ENCODE measurements at regions not wholly inside any gene's neighbourhood (a gene's known extent, or its start where the extent isn't known, plus 50 kb on each side); places are given as distances from the start of the nearest gene placed in this dataset.

DNA sequence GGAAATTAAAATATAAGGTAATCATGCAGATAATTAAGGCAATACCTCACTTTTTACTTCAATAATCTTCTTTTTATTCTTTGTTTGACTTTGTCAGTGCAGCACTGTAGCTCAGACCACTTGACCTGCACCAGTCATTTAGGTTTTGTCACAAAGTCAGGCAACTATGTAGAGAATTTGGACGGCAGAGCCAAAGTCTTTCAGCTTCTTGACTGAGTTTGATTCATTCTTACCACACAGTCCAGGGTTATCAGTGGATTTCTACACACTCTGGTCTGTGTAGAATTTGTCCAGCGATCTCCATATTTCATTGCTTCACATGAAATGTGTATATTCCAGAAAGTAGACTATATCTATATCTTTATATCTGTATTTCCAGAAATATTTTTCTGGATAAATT lies 107.3 kb downstream of the TFAP2B start:
- H3K36me3 ChIP-seq (ENCODE audit: control insufficient read depth, insufficient read depth, low read length): no peaks in the 10 kb centered on the region
- no peak overlapping the region for H3K9ac ChIP-seq (ENCODE audit: low read length)
- H3K27ac ChIP-seq (ENCODE audit: low read depth, low read length): no peak overlapping the region
- H3K4me3 ChIP-seq (ENCODE audit: low read depth, low read length): no peak overlapping the region
- 0 out of 2 replicates have a peak, but pooled peaks cover 3% of the 10 kb centered on the region for H3K4me1 ChIP-seq (ENCODE audit: control insufficient read depth, insufficient read depth, low read length)
- no peaks in the 10 kb centered on the region for H3K27me3 ChIP-seq (ENCODE audit: control insufficient read depth, insufficient read depth, low read length)
- peaks cover 5% of the 10 kb centered on the region; the same call in 1 of the 2 replicates for H3K9me3 ChIP-seq (ENCODE audit: control insufficient read depth, insufficient read depth, low read depth, low read length)

DNA sequence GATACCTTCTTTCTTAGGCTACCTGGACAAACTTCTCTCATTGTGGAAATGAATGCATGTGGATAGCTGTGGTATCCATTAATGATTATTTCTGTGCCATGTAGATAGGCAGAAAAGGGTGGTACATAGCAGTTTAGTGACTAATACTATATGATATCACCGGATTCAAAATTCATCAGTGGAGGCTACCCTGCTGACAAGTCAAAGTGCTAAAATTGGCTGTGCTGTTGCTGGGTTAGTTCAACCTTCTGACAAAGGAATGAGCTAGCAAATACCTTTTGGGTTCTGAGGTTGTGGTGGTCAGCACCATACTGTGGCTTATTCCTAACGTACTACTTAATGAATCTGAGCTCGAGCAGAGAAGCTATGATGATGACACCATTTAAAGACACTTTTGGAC lies 109.1 kb downstream of the TFAP2B start:
- Histone ChIP-seq H3K9ac (ENCODE audit: low read length) (no peak overlapping the region), H3K27ac (ENCODE audit: low read depth, low read length) (no peak overlapping the region), H3K27me3 (ENCODE audit: control insufficient read depth, insufficient read depth, low read length) (no peaks in the 10 kb centered on the region), H3K36me3 (ENCODE audit: control insufficient read depth, insufficient read depth, low read length) (no peaks in the 10 kb centered on the region), H3K9me3 (ENCODE audit: control insufficient read depth, insufficient read depth, low read depth, low read length) (no peaks in the 10 kb centered on the region), H3K4me3 (ENCODE audit: low read depth, low read length) (no peak overlapping the region), H3K4me1 (ENCODE audit: control insufficient read depth, insufficient read depth, low read length) (0 out of 2 replicates have a peak, but pooled peaks cover 3% of the 10 kb centered on the region)

DNA sequence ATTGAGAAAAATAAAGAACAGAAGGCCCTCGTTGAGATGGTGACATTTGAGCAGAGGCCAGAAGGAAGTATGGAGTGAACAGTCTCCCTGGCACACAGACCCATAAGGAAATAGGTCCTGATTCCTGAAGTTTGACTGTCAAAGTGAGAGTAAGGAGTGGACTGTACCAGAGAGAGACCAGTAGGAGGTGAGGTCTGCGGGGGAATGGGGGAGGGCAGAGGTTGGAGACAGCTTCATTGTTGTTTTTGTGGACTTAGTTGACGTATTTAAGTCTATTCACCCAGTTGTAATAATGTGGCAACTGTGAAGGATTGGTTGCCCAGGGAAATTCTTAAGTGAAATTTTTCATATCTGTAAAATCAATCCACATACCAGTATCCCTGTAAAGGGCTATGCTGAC lies 110.7 kb downstream of the TFAP2B start:
- H3K36me3 ChIP-seq (ENCODE audit: control insufficient read depth, insufficient read depth, low read length): no peaks in the 10 kb centered on the region
- no peaks in the 10 kb centered on the region for H3K27me3 ChIP-seq (ENCODE audit: control insufficient read depth, insufficient read depth, low read length)
- no peak overlapping the region for H3K4me3 ChIP-seq (ENCODE audit: low read depth, low read length)
- H3K9ac ChIP-seq (ENCODE audit: low read length): no peak overlapping the region
- 0 out of 2 replicates have a peak, but pooled peaks cover 3% of the 10 kb centered on the region for H3K4me1 ChIP-seq (ENCODE audit: control insufficient read depth, insufficient read depth, low read length)
- no peak overlapping the region for H3K27ac ChIP-seq (ENCODE audit: low read depth, low read length)
- no peaks in the 10 kb centered on the region for H3K9me3 ChIP-seq (ENCODE audit: control insufficient read depth, insufficient read depth, low read depth, low read length)

DNA sequence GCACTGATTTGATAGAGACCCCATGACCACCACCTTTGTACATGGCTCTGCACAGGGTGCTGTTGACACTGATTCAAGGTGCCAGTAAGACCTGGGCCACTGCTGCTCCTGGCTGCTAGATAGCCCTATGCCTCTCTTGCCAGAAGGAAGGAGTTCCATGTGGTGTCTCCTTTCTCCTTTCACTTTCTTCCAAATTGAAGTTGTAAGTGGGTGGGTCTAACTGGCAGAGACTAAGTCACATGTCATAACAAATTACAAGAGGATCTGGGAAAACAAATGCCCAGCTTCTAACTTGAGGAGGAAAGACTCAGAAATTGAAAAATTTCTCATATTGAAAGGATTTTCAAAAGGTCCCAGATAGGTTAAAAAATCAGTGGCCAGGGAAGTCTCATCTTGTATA lies 116.8 kb downstream of the TFAP2B start:
- Histone ChIP-seq H3K27me3 (ENCODE audit: control insufficient read depth, insufficient read depth, low read length) (no peaks in the 10 kb centered on the region), H3K4me1 (ENCODE audit: control insufficient read depth, insufficient read depth, low read length) (no peaks in the 10 kb centered on the region), H3K4me3 (ENCODE audit: low read depth, low read length) (no peak overlapping the region), H3K9me3 (ENCODE audit: control insufficient read depth, insufficient read depth, low read depth, low read length) (no peaks in the 10 kb centered on the region), H3K9ac (ENCODE audit: low read length) (no peak overlapping the region), H3K36me3 (ENCODE audit: control insufficient read depth, insufficient read depth, low read length) (no peaks in the 10 kb centered on the region), H3K27ac (ENCODE audit: low read depth, low read length) (no peak overlapping the region)

DNA sequence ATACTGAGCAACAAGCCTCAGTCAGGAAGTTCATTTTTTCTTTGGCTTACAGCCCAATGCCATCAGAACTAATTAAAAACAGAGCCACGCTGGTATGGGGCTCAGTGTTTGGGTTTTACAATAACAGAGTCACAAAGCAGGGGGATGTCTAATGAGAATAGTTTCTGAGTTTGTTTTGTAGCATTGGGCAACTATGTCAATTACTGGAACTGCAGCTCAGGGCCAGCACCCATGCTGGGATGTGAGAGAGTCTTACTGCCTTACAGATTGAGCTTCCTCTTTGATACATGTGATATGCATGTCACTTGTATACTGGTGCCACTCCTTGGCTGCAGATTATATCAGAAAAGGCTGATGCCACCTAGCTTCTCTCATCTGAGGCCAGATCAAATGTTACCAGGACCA lies 117.6 kb downstream of the TFAP2B start:
- H3K27ac ChIP-seq (ENCODE audit: low read depth, low read length): no peak overlapping the region
- no peaks in the 10 kb centered on the region for H3K9me3 ChIP-seq (ENCODE audit: control insufficient read depth, insufficient read depth, low read depth, low read length)
- H3K4me3 ChIP-seq (ENCODE audit: low read depth, low read length): no peak overlapping the region
- H3K9ac ChIP-seq (ENCODE audit: low read length): no peak overlapping the region
- H3K4me1 ChIP-seq (ENCODE audit: control insufficient read depth, insufficient read depth, low read length): no peaks in the 10 kb centered on the region
- H3K36me3 ChIP-seq (ENCODE audit: control insufficient read depth, insufficient read depth, low read length): no peaks in the 10 kb centered on the region
- no peaks in the 10 kb centered on the region for H3K27me3 ChIP-seq (ENCODE audit: control insufficient read depth, insufficient read depth, low read length)

DNA sequence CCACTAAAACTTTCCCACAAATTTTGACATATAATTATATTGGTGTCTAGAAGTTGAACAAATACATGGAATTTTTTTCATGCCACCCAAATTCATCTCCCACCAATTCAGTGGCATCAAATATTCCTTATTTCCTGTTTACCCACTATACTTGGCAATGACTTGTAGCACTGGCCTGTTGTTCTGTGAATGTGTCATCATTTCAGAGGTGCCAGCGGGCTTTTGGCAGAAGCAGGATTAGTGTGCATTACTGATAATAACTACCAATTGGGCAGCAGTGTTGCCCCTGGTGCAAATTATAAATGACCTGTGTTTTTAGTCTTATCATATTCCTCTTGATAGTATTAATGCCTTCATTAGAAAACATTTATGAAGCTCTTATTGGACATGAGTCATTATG lies 121.3 kb downstream of the TFAP2B start:
- Histone ChIP-seq H3K4me3 (ENCODE audit: low read depth, low read length) (no peak overlapping the region), H3K36me3 (ENCODE audit: control insufficient read depth, insufficient read depth, low read length) (no peaks in the 10 kb centered on the region), H3K27ac (ENCODE audit: low read depth, low read length) (no peak overlapping the region), H3K4me1 (ENCODE audit: control insufficient read depth, insufficient read depth, low read length) (no peaks in the 10 kb centered on the region), H3K27me3 (ENCODE audit: control insufficient read depth, insufficient read depth, low read length) (no peaks in the 10 kb centered on the region), H3K9ac (ENCODE audit: low read length) (no peak overlapping the region), H3K9me3 (ENCODE audit: control insufficient read depth, insufficient read depth, low read depth, low read length) (no peaks in the 10 kb centered on the region)

DNA sequence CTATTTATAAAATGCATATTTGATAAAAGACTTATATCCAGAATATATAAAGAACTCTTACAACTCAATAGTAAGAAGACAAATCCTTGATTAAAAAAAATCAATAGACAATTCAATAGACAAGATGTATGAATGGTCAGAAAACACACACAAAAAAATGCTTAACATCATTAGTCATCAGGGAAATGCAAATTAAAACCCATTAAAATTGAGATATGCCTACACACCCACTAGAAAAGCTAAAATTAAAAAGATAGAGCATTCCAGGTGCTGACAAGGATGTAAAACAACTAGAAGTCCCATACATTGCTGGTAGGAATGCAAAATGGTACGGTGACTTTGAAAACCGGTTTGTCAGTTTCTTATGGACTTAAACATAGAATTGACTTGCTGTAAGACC lies 127.1 kb downstream of the TFAP2B start:
- Histone ChIP-seq H3K36me3 (ENCODE audit: control insufficient read depth, insufficient read depth, low read length) (no peaks in the 10 kb centered on the region), H3K4me1 (ENCODE audit: control insufficient read depth, insufficient read depth, low read length) (no peaks in the 10 kb centered on the region), H3K4me3 (ENCODE audit: low read depth, low read length) (no peak overlapping the region), H3K9ac (ENCODE audit: low read length) (no peak overlapping the region), H3K27me3 (ENCODE audit: control insufficient read depth, insufficient read depth, low read length) (no peaks in the 10 kb centered on the region), H3K9me3 (ENCODE audit: control insufficient read depth, insufficient read depth, low read depth, low read length) (no peaks in the 10 kb centered on the region), H3K27ac (ENCODE audit: low read depth, low read length) (no peak overlapping the region)

DNA sequence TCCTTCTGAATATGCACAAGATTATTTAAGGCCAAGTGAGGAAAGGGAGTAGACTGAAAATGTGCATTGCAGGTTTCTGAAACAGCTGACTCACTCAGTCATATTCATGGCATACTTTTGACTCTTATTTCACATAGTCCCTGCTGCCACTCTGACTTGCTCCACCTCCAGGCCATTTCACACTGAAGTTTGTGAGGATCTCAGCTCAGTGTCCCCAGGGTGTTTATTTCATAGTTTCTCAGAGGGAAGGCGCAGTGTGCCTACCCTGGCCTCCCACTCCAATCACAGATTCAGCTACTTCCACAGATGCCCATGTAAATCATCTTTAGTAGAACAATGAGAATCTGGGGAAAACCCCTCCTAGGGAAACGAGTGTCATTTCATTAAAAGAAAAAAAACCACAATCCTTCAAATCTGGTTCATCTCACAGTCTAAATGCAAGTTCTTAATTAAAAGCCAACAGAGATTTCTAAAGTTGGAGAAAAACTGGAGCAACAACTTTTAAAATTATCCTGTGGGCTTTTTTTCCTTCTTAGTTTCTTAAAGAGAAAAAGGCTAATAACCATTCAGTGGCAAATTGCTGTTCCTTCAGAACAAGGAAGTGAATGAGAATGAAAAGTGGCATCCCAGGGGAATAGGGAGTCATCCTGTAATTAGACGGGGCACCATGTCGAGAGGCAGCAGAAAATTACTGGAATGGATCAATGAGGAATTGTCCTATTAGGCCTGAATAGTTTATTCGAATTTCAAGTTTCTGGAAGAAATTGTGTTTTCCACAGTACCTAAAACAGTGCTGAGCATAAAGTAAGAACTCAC lies 133.6 kb downstream of the TFAP2B start:
- Histone ChIP-seq H3K27ac (ENCODE audit: low read depth, low read length) (no peak overlapping the region), H3K4me1 (ENCODE audit: control insufficient read depth, insufficient read depth, low read length) (peaks cover 13% of the 10 kb centered on the region), H3K36me3 (ENCODE audit: control insufficient read depth, insufficient read depth, low read length) (no peaks in the 10 kb centered on the region), H3K4me3 (ENCODE audit: low read depth, low read length) (no peak overlapping the region), H3K9ac (ENCODE audit: low read length) (no peak overlapping the region), H3K27me3 (ENCODE audit: control insufficient read depth, insufficient read depth, low read length) (no peaks in the 10 kb centered on the region), H3K9me3 (ENCODE audit: control insufficient read depth, insufficient read depth, low read depth, low read length) (no peaks in the 10 kb centered on the region)

DNA sequence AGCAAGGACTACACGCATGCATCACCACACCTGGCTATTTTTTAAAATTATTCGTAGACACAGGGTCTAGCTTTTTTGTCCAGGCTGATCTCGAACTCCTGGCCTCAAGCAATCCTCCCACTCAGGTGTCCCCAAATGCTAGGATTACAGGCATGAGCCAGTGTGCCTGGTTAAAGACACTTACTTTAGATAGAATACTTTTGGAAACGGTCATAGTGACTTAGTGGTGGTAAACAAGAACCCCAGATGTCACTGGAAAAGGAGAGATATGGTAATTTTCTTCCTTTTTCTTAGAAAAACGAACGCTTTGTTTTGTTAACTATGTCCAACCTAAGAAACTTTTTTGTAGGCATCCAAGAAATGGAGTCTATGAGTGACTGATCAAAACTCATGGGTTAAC lies 137.3 kb downstream of the TFAP2B start:
- Histone ChIP-seq H3K4me1 (ENCODE audit: control insufficient read depth, insufficient read depth, low read length) (peaks cover 13% of the 10 kb centered on the region), H3K27ac (ENCODE audit: low read depth, low read length) (no peak overlapping the region), H3K36me3 (ENCODE audit: control insufficient read depth, insufficient read depth, low read length) (no peaks in the 10 kb centered on the region), H3K9me3 (ENCODE audit: control insufficient read depth, insufficient read depth, low read depth, low read length) (no peaks in the 10 kb centered on the region), H3K27me3 (ENCODE audit: control insufficient read depth, insufficient read depth, low read length) (no peaks in the 10 kb centered on the region), H3K9ac (ENCODE audit: low read length) (no peak overlapping the region), H3K4me3 (ENCODE audit: low read depth, low read length) (no peak overlapping the region)

DNA sequence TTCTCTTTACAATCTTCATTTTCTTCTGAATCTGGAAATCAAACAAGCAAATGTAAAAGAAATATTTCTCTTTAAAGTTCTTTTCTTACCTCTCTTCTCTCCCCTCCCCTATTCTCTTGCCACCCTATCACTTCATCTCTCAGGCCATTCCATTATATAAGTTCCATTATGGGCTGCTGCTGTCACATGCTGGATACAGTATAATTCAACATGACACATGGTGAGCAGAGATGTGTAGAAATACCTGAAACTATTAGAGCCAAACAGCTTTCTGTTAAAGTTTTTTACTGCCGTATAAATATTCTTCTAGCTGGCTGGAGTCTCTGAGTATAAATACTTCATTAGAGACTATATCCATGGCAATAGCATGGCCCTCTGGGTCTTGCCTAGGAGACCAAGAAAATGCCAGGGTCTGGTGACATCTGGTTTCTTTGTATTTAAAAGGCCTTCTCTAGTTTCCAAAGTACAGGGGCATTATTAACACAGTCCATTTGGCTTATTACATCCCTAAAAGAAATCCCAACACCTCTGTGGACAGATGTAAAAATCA lies 139.6 kb downstream of the TFAP2B start:
- H3K9me3 ChIP-seq (ENCODE audit: control insufficient read depth, insufficient read depth, low read depth, low read length): no peaks in the 10 kb centered on the region
- H3K4me3 ChIP-seq (ENCODE audit: low read depth, low read length): no peak overlapping the region
- no peak overlapping the region for H3K9ac ChIP-seq (ENCODE audit: low read length)
- H3K27ac ChIP-seq (ENCODE audit: low read depth, low read length): no peak overlapping the region
- H3K36me3 ChIP-seq (ENCODE audit: control insufficient read depth, insufficient read depth, low read length): no peaks in the 10 kb centered on the region
- H3K27me3 ChIP-seq (ENCODE audit: control insufficient read depth, insufficient read depth, low read length): no peaks in the 10 kb centered on the region
- H3K4me1 ChIP-seq (ENCODE audit: control insufficient read depth, insufficient read depth, low read length): no peaks in the 10 kb centered on the region

DNA sequence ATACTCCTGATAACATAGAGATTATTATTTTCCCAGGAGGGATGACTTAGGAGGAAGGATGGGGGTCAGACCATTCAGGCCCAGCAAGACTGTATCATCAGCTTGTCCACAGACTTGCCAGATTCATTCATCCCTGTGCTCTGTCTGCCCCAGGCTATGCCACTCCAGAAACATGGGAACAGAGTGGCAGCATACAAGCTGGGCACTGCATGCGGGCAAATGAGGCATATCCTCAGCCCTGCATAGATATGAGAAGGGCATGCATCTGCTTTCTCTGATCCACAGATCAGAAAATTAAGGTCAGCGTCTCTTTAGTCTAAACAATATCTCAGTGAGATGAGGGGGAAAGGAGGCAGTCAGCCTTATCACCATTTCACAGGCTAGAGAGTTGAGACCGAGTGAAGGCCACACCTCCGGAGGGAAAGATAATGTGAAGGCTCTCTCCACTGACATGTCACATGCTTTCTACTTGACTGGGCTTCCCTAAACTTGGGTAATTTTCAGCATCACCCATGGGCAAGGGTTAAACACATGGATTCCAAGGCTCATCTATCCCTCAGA lies 140.5 kb downstream of the TFAP2B start:
- H3K27me3 ChIP-seq (ENCODE audit: control insufficient read depth, insufficient read depth, low read length): no peaks in the 10 kb centered on the region
- H3K4me1 ChIP-seq (ENCODE audit: control insufficient read depth, insufficient read depth, low read length): no peaks in the 10 kb centered on the region
- H3K9me3 ChIP-seq (ENCODE audit: control insufficient read depth, insufficient read depth, low read depth, low read length): no peaks in the 10 kb centered on the region
- H3K27ac ChIP-seq (ENCODE audit: low read depth, low read length): no peak overlapping the region
- H3K9ac ChIP-seq (ENCODE audit: low read length): no peak overlapping the region
- H3K4me3 ChIP-seq (ENCODE audit: low read depth, low read length): no peak overlapping the region
- H3K36me3 ChIP-seq (ENCODE audit: control insufficient read depth, insufficient read depth, low read length): no peaks in the 10 kb centered on the region
